Spinal cord (tissue), 1 donor: ENCODE measurements at regions not wholly inside any gene's neighbourhood (a gene's known extent, or its start where the extent isn't known, plus 50 kb on each side); places are given as distances from the start of the nearest gene placed in this dataset. TPM values are rescaled to one million over a fixed set of nuclear protein-coding genes. Genes with fewer than 3 reads are reported as not detected.

Source experiments
- small RNA-seq: library from RNA; depleted of rRNA; stranded (forward); fragments of <200 nt; gene quantifications from one replicate; pipeline ENCODE3, GENCODE V24; 2014; ENCODE audit warnings: low replicate concordance

Small RNAs in the stretch of these regions (small RNA-seq; reads per million reads assigned to genes)
- not detected for gene MIR8079
